Endothelial cell of umbilical vein (primary cell): ENCODE measurements at regions not wholly inside any gene's neighbourhood (a gene's known extent, or its start where the extent isn't known, plus 50 kb on each side); places are given as distances from the start of the nearest gene placed in this dataset.

Source experiments
- CTCF ChIP-seq, 2 donors: IDR thresholded peaks; 1 replicate in 1 of 2; 2 replicates in 1 of 2; pipeline ENCODE4 v1.5.1; 2011; ENCODE audit warnings: low read length in 2 of 2, mild to moderate bottlenecking in 2 of 2, moderate library complexity in 2 of 2, control low read depth in 1 of 2, inconsistent platforms in 1 of 2, low read depth in 1 of 2; ENCODE audit not compliant: insufficient read depth in 1 of 2; ENCODE audit errors: extremely low read depth in 1 of 2
- EZH2 ChIP-seq: IDR thresholded peaks from 2 replicates; pipeline ENCODE4 v1.6.1; 2012; ENCODE audit warnings: borderline replicate concordance, low read depth, mild to moderate bottlenecking, moderate library complexity, low read length, inconsistent platforms; ENCODE audit not compliant: severe bottlenecking
- JUN ChIP-seq: IDR thresholded peaks from 2 replicates; pipeline ENCODE4 v1.6.1; 2011; ENCODE audit warnings: borderline replicate concordance, low read depth; ENCODE audit not compliant: insufficient read length, insufficient read depth
- MYC ChIP-seq: IDR thresholded peaks from one replicate; pipeline ENCODE4 v1.6.1; 2011; ENCODE audit warnings: mild to moderate bottlenecking, low read depth, low read length
- POLR2A ChIP-seq: IDR thresholded peaks from 2 replicates; pipeline ENCODE4 v1.6.1; 2012; ENCODE audit warnings: low read depth, mild to moderate bottlenecking, control low read depth, low read length
- POLR2AphosphoS5 ChIP-seq: IDR thresholded peaks from 2 replicates; pipeline ENCODE4 v1.6.1; 2012; ENCODE audit warnings: low read depth, mild to moderate bottlenecking, control low read depth, low read length, moderate library complexity; ENCODE audit not compliant: insufficient read depth
- TF ChIP-seq, protein P1 (sequence below): IDR thresholded peaks from 2 replicates; pipeline ENCODE4 v1.6.1; 2011; ENCODE audit not compliant: insufficient read depth, insufficient read length

GRCh38 chr4:123191728-123192127 lies 204.9 kb upstream of the SPRY1 start:
- TF ChIP-seq JUN (no peak), POLR2A (no peak), POLR2AphosphoS5 (no peak), EZH2 (no peak), MYC (no peak), CTCF (IDR thresholded peaks at IDR 0.05; ENCODE audit: extremely low read depth in 1 of 2, insufficient read depth in 1 of 2, low read depth in 1 of 2, low read length in 2 of 2) (no peak)
- TF ChIP-seq, protein P1, sequence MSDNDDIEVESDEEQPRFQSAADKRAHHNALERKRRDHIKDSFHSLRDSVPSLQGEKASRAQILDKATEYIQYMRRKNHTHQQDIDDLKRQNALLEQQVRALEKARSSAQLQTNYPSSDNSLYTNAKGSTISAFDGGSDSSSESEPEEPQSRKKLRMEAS, result no peak
